Skeletal muscle satellite cell (primary cell): ENCODE measurements at regions not wholly inside any gene's neighbourhood (a gene's known extent, or its start where the extent isn't known, plus 50 kb on each side); places are given as distances from the start of the nearest gene placed in this dataset.

Experiments used
- H3K27me3 ChIP-seq: 2 replicates; pipeline ENCODE4 v1.7.0; 2013; ENCODE audit warnings: low read length; ENCODE audit not compliant: control insufficient read depth, insufficient read depth
- H3K36me3 ChIP-seq: 2 replicates; pipeline ENCODE4 v1.7.0; 2013; ENCODE audit warnings: mild to moderate bottlenecking, control low read depth, low read length; ENCODE audit not compliant: insufficient read depth
- H3K4me1 ChIP-seq: 2 replicates; pipeline ENCODE4 v1.7.0; 2013; ENCODE audit warnings: low read length; ENCODE audit not compliant: control insufficient read depth, insufficient read depth
- H3K4me2 ChIP-seq: 2 replicates; pipeline ENCODE4 v1.7.0; 2013; ENCODE audit warnings: mild to moderate bottlenecking, low read length
- H3K4me3 ChIP-seq: 2 replicates; pipeline ENCODE4 v1.7.0; 2013; ENCODE audit warnings: low read length
- H3K9ac ChIP-seq: 2 replicates; pipeline ENCODE4 v1.7.0; 2013; ENCODE audit warnings: mild to moderate bottlenecking, low read depth, low read length, moderate library complexity
- H3K9me3 ChIP-seq: replicated peaks from 2 replicates; pipeline ENCODE4 v1.7.0; 2013; ENCODE audit warnings: mild to moderate bottlenecking, control low read depth, low read length

- Histone ChIP-seq H3K9me3 (no peaks in the 10 kb centered on the region), H3K4me1 (no peaks in the 10 kb centered on the region), H3K9ac (no peak overlapping the region), H3K4me2 (no peak overlapping the region), H3K27me3 (no peaks in the 10 kb centered on the region), H3K36me3 (no peaks in the 10 kb centered on the region), H3K4me3 (no peak overlapping the region)
Observed at GRCh38 chr12:16891673-16892072, 285.7 kb upstream of the LMO3 start.

DNA sequence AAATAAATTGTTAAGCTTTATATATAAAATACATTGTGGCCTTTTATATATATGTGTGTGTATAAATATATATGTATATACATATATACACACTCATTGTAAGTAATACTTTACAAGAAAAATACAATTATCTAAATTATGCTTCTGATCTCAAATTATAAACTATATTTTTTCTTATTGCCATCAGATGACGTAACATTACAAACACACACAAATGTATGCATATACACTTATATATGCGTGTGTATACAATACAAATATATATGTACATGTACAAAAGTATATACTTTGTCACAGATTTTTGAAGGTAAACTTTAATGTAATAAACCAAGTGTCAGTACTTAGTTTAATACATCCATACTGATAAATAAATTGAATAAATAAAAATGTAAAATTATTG, 278.9 kb upstream of the LMO3 start:
- H3K4me3 ChIP-seq = no peak overlapping the region
- H3K9ac ChIP-seq = no peak overlapping the region
- no peaks in the 10 kb centered on the region for H3K36me3 ChIP-seq
- no peaks in the 10 kb centered on the region for H3K4me1 ChIP-seq
- no peak overlapping the region for H3K4me2 ChIP-seq
- H3K27me3 ChIP-seq = no peaks in the 10 kb centered on the region
- no peaks in the 10 kb centered on the region for H3K9me3 ChIP-seq

DNA sequence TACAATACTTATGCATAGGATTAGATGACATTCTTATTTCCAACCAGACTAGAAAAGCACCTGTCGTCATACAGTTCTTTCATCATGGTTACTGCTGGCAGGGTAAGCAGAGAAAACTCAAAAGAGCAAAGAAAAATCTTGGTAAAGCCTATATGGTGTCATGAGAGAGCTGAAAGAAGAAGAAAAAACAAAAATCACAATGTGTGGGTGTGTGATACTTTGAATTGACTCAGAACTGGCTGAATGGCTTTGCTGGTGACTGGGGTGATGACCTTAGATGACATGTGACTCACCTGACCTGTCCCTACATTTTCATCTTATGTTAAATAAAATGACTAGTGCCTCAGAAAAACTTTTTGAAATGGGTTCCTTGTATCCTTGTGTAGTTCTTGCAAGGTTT, 278.1 kb upstream of the LMO3 start:
- H3K27me3 ChIP-seq = no peaks in the 10 kb centered on the region
- no peaks in the 10 kb centered on the region for H3K4me1 ChIP-seq
- H3K4me3 ChIP-seq = no peak overlapping the region
- H3K36me3 ChIP-seq = no peaks in the 10 kb centered on the region
- H3K9ac ChIP-seq = no peak overlapping the region
- H3K4me2 ChIP-seq = no peak overlapping the region
- H3K9me3 ChIP-seq = no peaks in the 10 kb centered on the region

DNA sequence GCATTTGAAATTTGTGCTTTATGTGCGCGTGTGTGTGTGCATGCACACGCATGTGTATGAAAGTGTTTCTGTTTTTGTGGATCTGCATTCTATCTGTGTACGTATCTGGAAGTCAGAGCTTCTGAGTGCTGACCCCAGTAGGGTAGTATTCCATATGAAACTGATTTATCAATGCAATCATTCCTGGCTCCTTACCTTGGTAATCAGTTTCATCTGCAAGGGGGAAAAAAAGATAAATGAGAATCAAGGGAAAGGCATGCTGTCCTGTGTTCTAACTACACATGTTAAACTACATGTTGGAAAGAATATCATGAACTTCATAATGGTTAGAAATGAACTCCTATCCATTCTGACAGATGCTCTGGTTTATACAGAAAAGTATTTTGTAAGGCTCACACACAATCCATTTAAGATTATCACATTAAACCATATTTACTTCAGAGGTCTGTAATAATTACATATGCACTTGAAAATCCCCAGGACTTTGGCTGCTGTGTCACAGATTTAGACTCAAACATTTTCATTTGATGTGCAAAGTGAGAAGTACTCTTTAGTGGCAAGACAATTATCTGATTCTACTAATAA, 276.1 kb upstream of the LMO3 start:
- Histone ChIP-seq H3K9ac (no peak overlapping the region), H3K36me3 (no peaks in the 10 kb centered on the region), H3K9me3 (no peaks in the 10 kb centered on the region), H3K4me1 (no peaks in the 10 kb centered on the region), H3K27me3 (no peaks in the 10 kb centered on the region), H3K4me3 (no peak overlapping the region), H3K4me2 (no peak overlapping the region)

- H3K4me1 ChIP-seq = no peaks in the 10 kb centered on the region
- no peak overlapping the region for H3K4me2 ChIP-seq
- no peak overlapping the region for H3K9ac ChIP-seq
- H3K36me3 ChIP-seq = no peaks in the 10 kb centered on the region
- no peaks in the 10 kb centered on the region for H3K9me3 ChIP-seq
- no peaks in the 10 kb centered on the region for H3K27me3 ChIP-seq
- H3K4me3 ChIP-seq = no peak overlapping the region
Observed at GRCh38 chr12:16880864-16881285, 274.9 kb upstream of the LMO3 start.

GRCh38 chr12:16870845-16871244, 264.9 kb upstream of the LMO3 start:
- Histone ChIP-seq H3K9me3 (no peaks in the 10 kb centered on the region), H3K27me3 (no peaks in the 10 kb centered on the region), H3K9ac (no peak overlapping the region), H3K36me3 (no peaks in the 10 kb centered on the region), H3K4me3 (no peak overlapping the region), H3K4me1 (no peaks in the 10 kb centered on the region), H3K4me2 (no peak overlapping the region)

- Histone ChIP-seq H3K4me3 (no peak overlapping the region), H3K4me2 (no peak overlapping the region), H3K36me3 (no peaks in the 10 kb centered on the region), H3K4me1 (no peaks in the 10 kb centered on the region), H3K9ac (no peak overlapping the region), H3K9me3 (no peaks in the 10 kb centered on the region), H3K27me3 (no peaks in the 10 kb centered on the region)
Observed at GRCh38 chr12:16863742-16864141, 257.8 kb upstream of the LMO3 start.

- H3K9me3 ChIP-seq = no peaks in the 10 kb centered on the region
- no peak overlapping the region for H3K9ac ChIP-seq
- H3K4me3 ChIP-seq = no peak overlapping the region
- no peak overlapping the region for H3K4me2 ChIP-seq
- no peaks in the 10 kb centered on the region for H3K4me1 ChIP-seq
- no peaks in the 10 kb centered on the region for H3K27me3 ChIP-seq
- no peaks in the 10 kb centered on the region for H3K36me3 ChIP-seq
Observed at GRCh38 chr12:16857456-16857923, 251.5 kb upstream of the LMO3 start.

DNA sequence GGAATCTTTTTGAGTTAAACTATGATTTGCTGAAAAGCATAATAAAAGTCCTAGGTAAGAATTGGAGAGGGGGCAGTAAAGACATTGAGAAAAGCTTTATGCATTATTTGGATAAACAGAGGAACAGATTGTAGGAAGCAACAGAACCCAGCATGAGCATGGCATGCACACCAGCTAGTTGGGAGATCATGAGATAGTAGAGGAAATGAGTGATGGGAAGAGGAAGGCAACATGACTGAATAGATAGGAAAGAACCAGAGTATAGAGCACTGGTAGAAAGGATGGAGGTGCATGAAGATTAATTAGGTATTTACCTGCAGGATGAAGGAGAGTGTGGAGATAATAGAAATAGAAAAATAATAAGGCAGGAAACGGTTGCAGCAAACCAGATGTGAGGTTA, 248.5 kb upstream of the LMO3 start:
- Histone ChIP-seq H3K27me3 (no peaks in the 10 kb centered on the region), H3K9ac (no peak overlapping the region), H3K9me3 (no peaks in the 10 kb centered on the region), H3K36me3 (no peaks in the 10 kb centered on the region), H3K4me1 (no peaks in the 10 kb centered on the region), H3K4me3 (no peak overlapping the region), H3K4me2 (no peak overlapping the region)

GRCh38 chr12:16849473-16849872, 243.5 kb upstream of the LMO3 start:
- Histone ChIP-seq H3K4me1 (no peaks in the 10 kb centered on the region), H3K27me3 (no peaks in the 10 kb centered on the region), H3K36me3 (no peaks in the 10 kb centered on the region), H3K9ac (no peak overlapping the region), H3K4me2 (no peak overlapping the region), H3K4me3 (no peak overlapping the region), H3K9me3 (no peaks in the 10 kb centered on the region)

GRCh38 chr12:16844875-16845274, 238.9 kb upstream of the LMO3 start:
- Histone ChIP-seq H3K27me3 (no peaks in the 10 kb centered on the region), H3K4me1 (no peaks in the 10 kb centered on the region), H3K4me3 (no peak overlapping the region), H3K9me3 (no peaks in the 10 kb centered on the region), H3K9ac (no peak overlapping the region), H3K36me3 (no peaks in the 10 kb centered on the region), H3K4me2 (no peak overlapping the region)

DNA sequence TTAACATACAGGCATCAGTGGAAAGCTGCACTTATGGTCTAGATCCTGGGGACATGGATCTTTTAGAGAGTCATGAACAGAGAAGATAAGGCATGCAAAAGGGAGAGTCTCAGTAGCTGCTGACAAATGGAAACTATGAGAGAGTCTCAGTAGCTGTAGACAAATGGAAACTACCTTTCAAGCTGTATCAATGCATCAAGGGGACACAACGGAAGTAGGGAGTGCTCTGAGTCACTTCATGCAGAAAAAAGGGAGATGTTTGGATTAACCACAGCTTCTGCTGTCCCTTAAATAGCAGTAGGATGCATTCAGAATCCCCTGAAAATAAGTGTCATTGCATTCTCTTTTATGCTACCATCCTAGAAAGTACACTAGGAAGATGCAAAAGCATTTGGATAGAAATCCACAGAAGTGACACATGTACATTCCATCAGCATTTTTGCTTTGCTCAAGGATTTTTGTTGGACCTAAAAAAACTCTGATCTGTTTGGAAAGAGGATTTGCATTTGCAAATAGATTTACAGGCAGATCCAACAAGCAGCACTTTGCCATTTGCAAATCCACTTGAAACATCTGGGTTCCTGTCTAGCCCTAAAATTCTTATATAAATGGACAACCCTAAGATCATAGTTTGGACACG, 227.5 kb upstream of the LMO3 start:
- Histone ChIP-seq H3K4me1 (no peaks in the 10 kb centered on the region), H3K27me3 (no peaks in the 10 kb centered on the region), H3K4me2 (no peak overlapping the region), H3K36me3 (no peaks in the 10 kb centered on the region), H3K9me3 (no peaks in the 10 kb centered on the region), H3K9ac (no peak overlapping the region), H3K4me3 (no peak overlapping the region)
